Neural cell (in vitro differentiated cells): ENCODE measurements at regions not wholly inside any gene's neighbourhood (a gene's known extent, or its start where the extent isn't known, plus 50 kb on each side); places are given as distances from the start of the nearest gene placed in this dataset.

Experiments used
- H2AFZ ChIP-seq: fragments of 200-600, 300-800 bp; sonication (generic), shearing (Covaris generic); 2 replicates; pipeline ENCODE4 v1.6.0; 2014; ENCODE audit warnings: low read depth, mild to moderate bottlenecking, antibody characterized with exemption, low read length, moderate library complexity
- H3F3A ChIP-seq: fragments of 200-600 bp; shearing (Covaris generic); 2 replicates; pipeline ENCODE4 v1.6.1; 2016; ENCODE audit warnings: mild to moderate bottlenecking, moderate library complexity, mixed read lengths, antibody characterized with exemption, low read length; ENCODE audit not compliant: insufficient read depth, poor library complexity, severe bottlenecking
- H3K27ac ChIP-seq: fragments of 200-600, 300-800 bp; sonication (generic), shearing (Covaris generic); 2 replicates; pipeline ENCODE4 v1.5.1; 2014; ENCODE audit warnings: mild to moderate bottlenecking, low read length, moderate library complexity
- H3K27me3 ChIP-seq: fragments of 300-800, 200-600 bp; sonication (generic), shearing (Covaris generic); 2 replicates; pipeline ENCODE4 v1.6.0; 2014; ENCODE audit warnings: mild to moderate bottlenecking, low read depth, low read length, moderate library complexity; ENCODE audit not compliant: insufficient read depth
- H3K36me3 ChIP-seq: fragments of 300-800, 200-600 bp; sonication (generic), shearing (Covaris generic); 2 replicates; pipeline ENCODE4 v1.5.1; 2014; ENCODE audit warnings: mild to moderate bottlenecking, antibody characterized with exemption, low read length, moderate library complexity; ENCODE audit not compliant: insufficient read depth
- H3K4me2 ChIP-seq: fragments of 300-800, 200-600 bp; sonication (generic), shearing (Covaris generic); 2 replicates; pipeline ENCODE4 v1.6.0; 2014; ENCODE audit warnings: mild to moderate bottlenecking, low read length
- H3K4me3 ChIP-seq: fragments of 300-800, 200-600 bp; sonication (generic), shearing (Covaris generic); 2 replicates; pipeline ENCODE4 v1.5.1; 2014; ENCODE audit warnings: mild to moderate bottlenecking, low read length, moderate library complexity
- H3K79me2 ChIP-seq: fragments of 200-600 bp; shearing (Covaris generic); replicated peaks from 2 replicates; pipeline ENCODE4 v1.6.0; 2014; ENCODE audit warnings: mild to moderate bottlenecking, low read length, moderate library complexity; ENCODE audit not compliant: insufficient read depth
- H3K9ac ChIP-seq: fragments of 300-800, 200-600 bp; sonication (generic), shearing (Covaris generic); 2 replicates; pipeline ENCODE4 v1.6.1; 2016; ENCODE audit warnings: mild to moderate bottlenecking, low read length, mixed read lengths
- H3K9me2 ChIP-seq: fragments of 200-600 bp; shearing (Covaris generic); 2 replicates; pipeline ENCODE4 v1.6.1; 2016; ENCODE audit warnings: mild to moderate bottlenecking, low read length, mixed read lengths; ENCODE audit not compliant: insufficient read depth
- H3K9me3 ChIP-seq: fragments of 200-600, 300-800 bp; sonication (generic), shearing (Covaris generic); 2 replicates; pipeline ENCODE4 v1.6.1; 2016; ENCODE audit warnings: mild to moderate bottlenecking, mixed run types, low read length, moderate library complexity, mixed read lengths
- H4K20me1 ChIP-seq: fragments of 200-600 bp; shearing (Covaris generic); 2 replicates; pipeline ENCODE4 v1.6.1; 2016; ENCODE audit warnings: mild to moderate bottlenecking, mixed run types; ENCODE audit not compliant: insufficient read depth
- CTCF ChIP-seq: fragments of 450-650 bp; IDR thresholded peaks from 2 replicates; pipeline ENCODE4 v1.5.1; 2014; ENCODE audit warnings: antibody characterized with exemption, mild to moderate bottlenecking, moderate library complexity; ENCODE audit not compliant: poor library complexity, severe bottlenecking
- EP300 ChIP-seq: fragments of 450-650 bp; conservative IDR thresholded peaks from 2 replicates; pipeline ENCODE4 v1.6.1; 2014; ENCODE audit warnings: antibody characterized with exemption, mild to moderate bottlenecking, moderate library complexity; ENCODE audit not compliant: poor library complexity, severe bottlenecking
- EZH2 ChIP-seq: fragments of 200-600, 300-800 bp; shearing (Covaris generic), sonication (generic); IDR thresholded peaks from 2 replicates; pipeline ENCODE4 v1.6.1; 2014; ENCODE audit warnings: antibody characterized with exemption, low read length, borderline replicate concordance, mild to moderate bottlenecking; ENCODE audit not compliant: insufficient read depth, poor library complexity, severe bottlenecking
- MXI1 ChIP-seq: fragments of 450-650 bp; conservative IDR thresholded peaks from 2 replicates; pipeline ENCODE4 v1.6.1; 2014; ENCODE audit warnings: antibody characterized with exemption, mild to moderate bottlenecking; ENCODE audit not compliant: poor library complexity, severe bottlenecking
- POLR2AphosphoS5 ChIP-seq: IDR thresholded peaks from 2 replicates; pipeline ENCODE4 v1.6.1; 2012
- RAD21 ChIP-seq: fragments of 450-650 bp; conservative IDR thresholded peaks from 2 replicates; pipeline ENCODE4 v1.6.1; 2014; ENCODE audit warnings: antibody characterized with exemption, mild to moderate bottlenecking, moderate library complexity
- SMC3 ChIP-seq: fragments of 450-650 bp; conservative IDR thresholded peaks from 2 replicates; pipeline ENCODE4 v1.6.1; 2014; ENCODE audit warnings: antibody characterized with exemption, mild to moderate bottlenecking, moderate library complexity; ENCODE audit not compliant: poor library complexity
- TAF1 ChIP-seq: IDR thresholded peaks from 2 replicates; pipeline ENCODE4 v1.6.1; 2012; ENCODE audit warnings: low read depth
- TF ChIP-seq, protein P1 (sequence below): IDR thresholded peaks from 2 replicates; pipeline ENCODE4 v1.6.1; 2012; ENCODE audit warnings: borderline replicate concordance

- Histone ChIP-seq H3K27ac (no peak overlapping the region), H3K9me3 (no peaks in the 10 kb centered on the region), H4K20me1 (no peaks in the 10 kb centered on the region), H3K4me2 (no peak overlapping the region), H3K27me3 (no peaks in the 10 kb centered on the region), H3F3A (no peaks in the 10 kb centered on the region), H3K79me2 (no peaks in the 10 kb centered on the region), H3K9ac (no peak overlapping the region), H3K36me3 (no peaks in the 10 kb centered on the region), H3K4me3 (no peak overlapping the region), H3K9me2 (no peaks in the 10 kb centered on the region), H2AFZ (no peak overlapping the region)
- TF ChIP-seq EZH2 (no peak), POLR2AphosphoS5 (no peak), CTCF (no peak), MXI1 (no peak), EP300 (no peak), SMC3 (no peak), RAD21 (no peak), TAF1 (no peak)
- TF ChIP-seq, protein P1, sequence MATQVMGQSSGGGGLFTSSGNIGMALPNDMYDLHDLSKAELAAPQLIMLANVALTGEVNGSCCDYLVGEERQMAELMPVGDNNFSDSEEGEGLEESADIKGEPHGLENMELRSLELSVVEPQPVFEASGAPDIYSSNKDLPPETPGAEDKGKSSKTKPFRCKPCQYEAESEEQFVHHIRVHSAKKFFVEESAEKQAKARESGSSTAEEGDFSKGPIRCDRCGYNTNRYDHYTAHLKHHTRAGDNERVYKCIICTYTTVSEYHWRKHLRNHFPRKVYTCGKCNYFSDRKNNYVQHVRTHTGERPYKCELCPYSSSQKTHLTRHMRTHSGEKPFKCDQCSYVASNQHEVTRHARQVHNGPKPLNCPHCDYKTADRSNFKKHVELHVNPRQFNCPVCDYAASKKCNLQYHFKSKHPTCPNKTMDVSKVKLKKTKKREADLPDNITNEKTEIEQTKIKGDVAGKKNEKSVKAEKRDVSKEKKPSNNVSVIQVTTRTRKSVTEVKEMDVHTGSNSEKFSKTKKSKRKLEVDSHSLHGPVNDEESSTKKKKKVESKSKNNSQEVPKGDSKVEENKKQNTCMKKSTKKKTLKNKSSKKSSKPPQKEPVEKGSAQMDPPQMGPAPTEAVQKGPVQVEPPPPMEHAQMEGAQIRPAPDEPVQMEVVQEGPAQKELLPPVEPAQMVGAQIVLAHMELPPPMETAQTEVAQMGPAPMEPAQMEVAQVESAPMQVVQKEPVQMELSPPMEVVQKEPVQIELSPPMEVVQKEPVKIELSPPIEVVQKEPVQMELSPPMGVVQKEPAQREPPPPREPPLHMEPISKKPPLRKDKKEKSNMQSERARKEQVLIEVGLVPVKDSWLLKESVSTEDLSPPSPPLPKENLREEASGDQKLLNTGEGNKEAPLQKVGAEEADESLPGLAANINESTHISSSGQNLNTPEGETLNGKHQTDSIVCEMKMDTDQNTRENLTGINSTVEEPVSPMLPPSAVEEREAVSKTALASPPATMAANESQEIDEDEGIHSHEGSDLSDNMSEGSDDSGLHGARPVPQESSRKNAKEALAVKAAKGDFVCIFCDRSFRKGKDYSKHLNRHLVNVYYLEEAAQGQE: no peak
Measured at GRCh38 chr3:64464955-64465354, 222.8 kb downstream of the ADAMTS9 start.

DNA sequence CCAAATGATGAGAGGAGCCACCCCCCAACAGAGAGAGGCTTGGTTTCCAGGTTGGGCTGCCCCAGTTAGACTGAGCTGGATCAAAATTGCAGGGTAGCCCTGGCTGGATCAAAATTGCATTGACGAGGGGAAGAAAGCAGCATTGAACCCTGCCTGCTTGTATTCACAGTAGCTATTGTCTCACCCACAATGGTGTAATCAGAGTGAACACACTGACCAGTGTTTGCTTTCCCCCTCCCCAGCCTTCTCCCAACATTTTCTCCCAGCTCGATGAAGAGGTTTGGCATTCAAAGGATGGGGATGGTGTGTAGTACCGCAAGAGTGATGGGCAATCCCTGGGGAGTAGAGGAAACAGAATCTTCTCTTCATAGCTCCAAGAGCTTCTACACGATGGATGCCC lies 223.8 kb downstream of the ADAMTS9 start:
- H3K79me2 ChIP-seq: no peaks in the 10 kb centered on the region
- no peaks in the 10 kb centered on the region for H4K20me1 ChIP-seq
- no peaks in the 10 kb centered on the region for H3F3A ChIP-seq
- no peak overlapping the region for H3K27ac ChIP-seq
- no peak overlapping the region for H2AFZ ChIP-seq
- no peaks in the 10 kb centered on the region for H3K9me3 ChIP-seq
- no peak for TF ChIP-seq EP300
- no peak for TF ChIP-seq RAD21
- TF ChIP-seq EZH2: no peak
- TF ChIP-seq POLR2AphosphoS5: no peak
- TF ChIP-seq TAF1: no peak
- TF ChIP-seq CTCF: no peak
- TF ChIP-seq SMC3: no peak
- TF ChIP-seq, protein P1: no peak
- TF ChIP-seq MXI1: no peak
- no peak overlapping the region for H3K9ac ChIP-seq
- no peaks in the 10 kb centered on the region for H3K27me3 ChIP-seq
- no peaks in the 10 kb centered on the region for H3K9me2 ChIP-seq
- no peak overlapping the region for H3K4me2 ChIP-seq
- no peaks in the 10 kb centered on the region for H3K36me3 ChIP-seq
- no peak overlapping the region for H3K4me3 ChIP-seq
